EH (cell line): ENCODE measurements at regions not wholly inside any gene's neighbourhood (a gene's known extent, or its start where the extent isn't known, plus 50 kb on each side); places are given as distances from the start of the nearest gene placed in this dataset.
A peak's percentile ranks its signal among the peaks of the same experiment; 100 is the strongest.

ENCODE experiments used
- DNase-seq: peaks from one replicate; pipeline ENCODE4 v3.0.0-alpha.2; 2015; ENCODE audit warnings: low read depth

GRCh38 chr17:77444984-77445759, 304.4 kb downstream of the SEC14L1 start:
- peak; percentile 39 for DNase-seq

- DNase-seq, result no peak
Measured at GRCh38 chr17:77445760-77446532, 305.2 kb downstream of the SEC14L1 start.

- DNase-seq, result peak; percentile 32
Measured at GRCh38 chr17:77446940-77447634, 306.3 kb downstream of the SEC14L1 start.

- DNase-seq, result peak; percentile 36
Measured at GRCh38 chr17:77449373-77449907, 308.7 kb downstream of the SEC14L1 start.

- peak; percentile 90 for DNase-seq
Measured at GRCh38 chr17:77449908-77450741, 309.4 kb downstream of the SEC14L1 start.

- DNase-seq, result no peak
Measured at GRCh38 chr17:77450742-77451244, 310.0 kb downstream of the SEC14L1 start.

- DNase-seq, result peak; percentile 59
Measured at GRCh38 chr17:77451245-77451893, 310.6 kb downstream of the SEC14L1 start.

GRCh38 chr17:77451894-77452852, 311.4 kb downstream of the SEC14L1 start:
- DNase-seq, result peak; percentile 89

GRCh38 chr17:77453613-77454241, 313.0 kb downstream of the SEC14L1 start:
- DNase-seq, result no peak

- DNase-seq, result no peak
Measured at GRCh38 chr17:77454242-77455095, 313.7 kb downstream of the SEC14L1 start.

GRCh38 chr17:77455111-77455890, 314.5 kb downstream of the SEC14L1 start:
- DNase-seq, result no peak

GRCh38 chr17:77455891-77456260, 315.1 kb downstream of the SEC14L1 start:
- no peak for DNase-seq

GRCh38 chr17:77456271-77456950, 315.6 kb downstream of the SEC14L1 start:
- DNase-seq, result no peak

GRCh38 chr17:77456951-77457548, 316.3 kb downstream of the SEC14L1 start:
- no peak for DNase-seq

- DNase-seq, result no peak
Measured at GRCh38 chr17:77457572-77458201, 316.9 kb downstream of the SEC14L1 start.
